ENCODE measurements at regions not wholly inside any gene's neighbourhood (a gene's known extent, or its start where the extent isn't known, plus 50 kb on each side); places are given as distances from the start of the nearest gene placed in this dataset.

GRCh38 chr3:95197661-95198060 lies 1134.8 kb downstream of the NSUN3 start:
- H3K27ac ChIP-seq (ENCODE audit: extremely low read depth, low read depth, low read length): no peak overlapping the region
- no peaks in the 10 kb centered on the region for H3K4me1 ChIP-seq (replicated peaks in 1 of 2; ENCODE audit: control insufficient read depth in 2 of 2, insufficient read depth in 2 of 2, low read length in 2 of 2)
- no peaks in the 10 kb centered on the region for H4K20me1 ChIP-seq (replicated peaks; ENCODE audit: control insufficient read depth, insufficient read depth, low read length)
- H3K27me3 ChIP-seq (ENCODE audit: control insufficient read depth in 2 of 2, insufficient read depth in 2 of 2, low read length in 2 of 2): no peaks in the 10 kb centered on the region
- no peaks in the 10 kb centered on the region for H3K9me1 ChIP-seq (ENCODE audit: control insufficient read depth, insufficient read depth, low read length)
- H3K4me3 ChIP-seq: no peak overlapping the region
- ChIA-PET POLR2A (no interaction called here), CTCF (ENCODE audit: low intra/inter-chr PET ratio) (no interaction called here)
- no peaks in the 10 kb centered on the region for H3K9me3 ChIP-seq (replicated peaks; ENCODE audit: control insufficient read depth, insufficient read depth, low read depth, low read length)
- H3K36me3 ChIP-seq (ENCODE audit: control insufficient read depth, insufficient read depth, low read length): no peaks in the 10 kb centered on the region
- H2AFZ ChIP-seq (ENCODE audit: low read depth, low read length): no peak overlapping the region
- no peak for FAIRE-seq
- H3K79me2 ChIP-seq (ENCODE audit: control insufficient read depth, insufficient read depth, low read length): no peaks in the 10 kb centered on the region
- TF ChIP-seq THRAP3 (IDR thresholded peaks at IDR 0.05; ENCODE audit: borderline replicate concordance) (no peak), NFATC3 (IDR thresholded peaks at IDR 0.05) (no peak), HIVEP1 (CRISPR knock-in tag; IDR thresholded peaks at IDR 0.05) (no peak), PHF21A (IDR thresholded peaks at IDR 0.05; ENCODE audit: borderline replicate concordance, low read depth) (no peak), ADNP (tag; IDR thresholded peaks at IDR 0.05) (no peak), ZNF282 (CRISPR knock-in tag; IDR thresholded peaks at IDR 0.05) (no peak), TAL1 (IDR thresholded peaks at IDR 0.05) (no peak), CHCHD3 (CRISPR knock-in tag; IDR thresholded peaks at IDR 0.05) (no peak), ID3 (CRISPR knock-in tag; IDR thresholded peaks at IDR 0.05) (no peak), ID3 (tag; IDR thresholded peaks at IDR 0.05) (no peak), MXD1 (CRISPR knock-in tag; IDR thresholded peaks at IDR 0.05; ENCODE audit: borderline replicate concordance, poor library complexity, severe bottlenecking) (no peak)
- TF ChIP-seq, protein P1, sequence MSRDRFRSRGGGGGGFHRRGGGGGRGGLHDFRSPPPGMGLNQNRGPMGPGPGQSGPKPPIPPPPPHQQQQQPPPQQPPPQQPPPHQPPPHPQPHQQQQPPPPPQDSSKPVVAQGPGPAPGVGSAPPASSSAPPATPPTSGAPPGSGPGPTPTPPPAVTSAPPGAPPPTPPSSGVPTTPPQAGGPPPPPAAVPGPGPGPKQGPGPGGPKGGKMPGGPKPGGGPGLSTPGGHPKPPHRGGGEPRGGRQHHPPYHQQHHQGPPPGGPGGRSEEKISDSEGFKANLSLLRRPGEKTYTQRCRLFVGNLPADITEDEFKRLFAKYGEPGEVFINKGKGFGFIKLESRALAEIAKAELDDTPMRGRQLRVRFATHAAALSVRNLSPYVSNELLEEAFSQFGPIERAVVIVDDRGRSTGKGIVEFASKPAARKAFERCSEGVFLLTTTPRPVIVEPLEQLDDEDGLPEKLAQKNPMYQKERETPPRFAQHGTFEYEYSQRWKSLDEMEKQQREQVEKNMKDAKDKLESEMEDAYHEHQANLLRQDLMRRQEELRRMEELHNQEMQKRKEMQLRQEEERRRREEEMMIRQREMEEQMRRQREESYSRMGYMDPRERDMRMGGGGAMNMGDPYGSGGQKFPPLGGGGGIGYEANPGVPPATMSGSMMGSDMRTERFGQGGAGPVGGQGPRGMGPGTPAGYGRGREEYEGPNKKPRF (IDR thresholded peaks at IDR 0.05; ENCODE audit: low read depth, low read length): no peak
- TF ChIP-seq, protein P2, sequence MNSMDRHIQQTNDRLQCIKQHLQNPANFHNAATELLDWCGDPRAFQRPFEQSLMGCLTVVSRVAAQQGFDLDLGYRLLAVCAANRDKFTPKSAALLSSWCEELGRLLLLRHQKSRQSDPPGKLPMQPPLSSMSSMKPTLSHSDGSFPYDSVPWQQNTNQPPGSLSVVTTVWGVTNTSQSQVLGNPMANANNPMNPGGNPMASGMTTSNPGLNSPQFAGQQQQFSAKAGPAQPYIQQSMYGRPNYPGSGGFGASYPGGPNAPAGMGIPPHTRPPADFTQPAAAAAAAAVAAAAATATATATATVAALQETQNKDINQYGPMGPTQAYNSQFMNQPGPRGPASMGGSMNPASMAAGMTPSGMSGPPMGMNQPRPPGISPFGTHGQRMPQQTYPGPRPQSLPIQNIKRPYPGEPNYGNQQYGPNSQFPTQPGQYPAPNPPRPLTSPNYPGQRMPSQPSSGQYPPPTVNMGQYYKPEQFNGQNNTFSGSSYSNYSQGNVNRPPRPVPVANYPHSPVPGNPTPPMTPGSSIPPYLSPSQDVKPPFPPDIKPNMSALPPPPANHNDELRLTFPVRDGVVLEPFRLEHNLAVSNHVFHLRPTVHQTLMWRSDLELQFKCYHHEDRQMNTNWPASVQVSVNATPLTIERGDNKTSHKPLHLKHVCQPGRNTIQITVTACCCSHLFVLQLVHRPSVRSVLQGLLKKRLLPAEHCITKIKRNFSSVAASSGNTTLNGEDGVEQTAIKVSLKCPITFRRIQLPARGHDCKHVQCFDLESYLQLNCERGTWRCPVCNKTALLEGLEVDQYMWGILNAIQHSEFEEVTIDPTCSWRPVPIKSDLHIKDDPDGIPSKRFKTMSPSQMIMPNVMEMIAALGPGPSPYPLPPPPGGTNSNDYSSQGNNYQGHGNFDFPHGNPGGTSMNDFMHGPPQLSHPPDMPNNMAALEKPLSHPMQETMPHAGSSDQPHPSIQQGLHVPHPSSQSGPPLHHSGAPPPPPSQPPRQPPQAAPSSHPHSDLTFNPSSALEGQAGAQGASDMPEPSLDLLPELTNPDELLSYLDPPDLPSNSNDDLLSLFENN (IDR thresholded peaks at IDR 0.05; ENCODE audit: low read depth in 2 of 2, low read length in 2 of 2): no peak
- TF ChIP-seq, protein P3, sequence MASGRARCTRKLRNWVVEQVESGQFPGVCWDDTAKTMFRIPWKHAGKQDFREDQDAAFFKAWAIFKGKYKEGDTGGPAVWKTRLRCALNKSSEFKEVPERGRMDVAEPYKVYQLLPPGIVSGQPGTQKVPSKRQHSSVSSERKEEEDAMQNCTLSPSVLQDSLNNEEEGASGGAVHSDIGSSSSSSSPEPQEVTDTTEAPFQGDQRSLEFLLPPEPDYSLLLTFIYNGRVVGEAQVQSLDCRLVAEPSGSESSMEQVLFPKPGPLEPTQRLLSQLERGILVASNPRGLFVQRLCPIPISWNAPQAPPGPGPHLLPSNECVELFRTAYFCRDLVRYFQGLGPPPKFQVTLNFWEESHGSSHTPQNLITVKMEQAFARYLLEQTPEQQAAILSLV (tag; IDR thresholded peaks at IDR 0.05): no peak
- H3K9ac ChIP-seq (ENCODE audit: insufficient read depth in 1 of 2, low read depth in 2 of 2, low read length in 2 of 2): no peak overlapping the region
- BruUV-seq (replicated peaks): no TSS peak
- no peak overlapping the region for H3K4me2 ChIP-seq (ENCODE audit: insufficient read depth, low read length)
- ATAC-seq: no peak
- in situ Hi-C loops (cut with MboI) (no loop called here), intact Hi-C loops (cut with micrococcal nuclease) (no loop called here)
- no peak for DNase-seq (ENCODE audit: extremely low read depth in 1 of 4, low spot score in 3 of 4)
- 0% methylated on average over 4 of the region's 4 CpGs for WGBS (ENCODE audit: insufficient coverage, low coverage, missing lambda C conversion rate)

Data from K562 (cell line).